ENCODE measurements at regions not wholly inside any gene's neighbourhood (a gene's known extent, or its start where the extent isn't known, plus 50 kb on each side); places are given as distances from the start of the nearest gene placed in this dataset.

- no peak for TF ChIP-seq CTCF (IDR thresholded peaks at IDR 0.05; ENCODE audit: extremely low read depth, insufficient read depth, missing control alignments)
- no peak for DNase-seq (ENCODE audit: low spot score)
- in situ Hi-C loops (cut with MboI; ENCODE audit: low pct_unique_long_range_greater_than_20kb, low sequenced_read_pairs, unreplicated experiment) = no loop called here
Measured at GRCh38 chr4:134888156-134888555, 686.6 kb upstream of the PABPC4L start.

- no peak for TF ChIP-seq CTCF (IDR thresholded peaks at IDR 0.05; ENCODE audit: extremely low read depth, insufficient read depth, missing control alignments)
- in situ Hi-C loops (cut with MboI; ENCODE audit: low pct_unique_long_range_greater_than_20kb, low sequenced_read_pairs, unreplicated experiment) = no loop called here
- DNase-seq (ENCODE audit: low spot score) = no peak
Measured at GRCh38 chr4:134885436-134885835, 683.8 kb upstream of the PABPC4L start.

GRCh38 chr4:134883831-134884449 is 682.4 kb upstream of the PABPC4L start:
- DNase-seq (ENCODE audit: low spot score) = no peak
- in situ Hi-C loops (cut with MboI; ENCODE audit: low pct_unique_long_range_greater_than_20kb, low sequenced_read_pairs, unreplicated experiment) = no loop called here
- no peak for TF ChIP-seq CTCF (IDR thresholded peaks at IDR 0.05; ENCODE audit: extremely low read depth, insufficient read depth, missing control alignments)

- in situ Hi-C loops (cut with MboI; ENCODE audit: low pct_unique_long_range_greater_than_20kb, low sequenced_read_pairs, unreplicated experiment) = no loop called here
Measured at GRCh38 chr4:134879019-134879418, 677.4 kb upstream of the PABPC4L start.

GRCh38 chr4:134867027-134867426 is 665.4 kb upstream of the PABPC4L start:
- in situ Hi-C loops (cut with MboI; ENCODE audit: low pct_unique_long_range_greater_than_20kb, low sequenced_read_pairs, unreplicated experiment) = no loop called here
- no peak for TF ChIP-seq CTCF (IDR thresholded peaks at IDR 0.05; ENCODE audit: extremely low read depth, insufficient read depth, missing control alignments)
- no peak for DNase-seq (ENCODE audit: low spot score)

More at GRCh38 chr4:134879019-134879418, 677.4 kb upstream of the PABPC4L start:
- TF ChIP-seq CTCF (IDR thresholded peaks at IDR 0.05; ENCODE audit: extremely low read depth, insufficient read depth, missing control alignments) = no peak
- no peak for DNase-seq (ENCODE audit: low spot score)

GRCh38 chr4:134865675-134866074 is 664.1 kb upstream of the PABPC4L start:
- DNase-seq (ENCODE audit: low spot score) = no peak
- in situ Hi-C loops (cut with MboI; ENCODE audit: low pct_unique_long_range_greater_than_20kb, low sequenced_read_pairs, unreplicated experiment) = no loop called here
- TF ChIP-seq CTCF (IDR thresholded peaks at IDR 0.05; ENCODE audit: extremely low read depth, insufficient read depth, missing control alignments) = no peak
